GM12872 (cell line): ENCODE measurements at regions not wholly inside any gene's neighbourhood (a gene's known extent, or its start where the extent isn't known, plus 50 kb on each side); places are given as distances from the start of the nearest gene placed in this dataset.

Experiments
- TF ChIP-seq, protein P1 (sequence below): IDR thresholded peaks from 3 replicates; pipeline ENCODE4 v1.5.1; 2011; ENCODE audit warnings: low read depth, mild to moderate bottlenecking, low read length, moderate library complexity; ENCODE audit not compliant: insufficient read depth

DNA sequence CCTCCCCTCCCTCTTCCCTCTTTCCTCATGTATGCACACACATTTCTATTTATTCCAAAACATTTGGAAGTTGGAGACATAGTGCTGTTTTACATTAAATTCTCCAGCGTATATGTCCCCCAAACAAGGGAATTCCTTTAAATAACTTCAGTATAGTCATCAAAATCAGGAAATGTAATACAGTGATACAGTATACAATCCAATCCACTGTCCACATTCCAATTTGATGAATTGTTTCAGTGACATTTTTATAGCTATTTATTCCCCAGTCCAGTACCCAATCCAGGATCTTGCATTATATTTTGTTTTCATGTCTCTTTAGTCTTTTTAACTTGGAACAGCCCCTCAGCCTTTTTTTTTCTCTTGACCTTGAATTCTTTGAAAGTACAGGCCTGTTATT lies 233.0 kb downstream of the DKK2 start:
- TF ChIP-seq, protein P1, sequence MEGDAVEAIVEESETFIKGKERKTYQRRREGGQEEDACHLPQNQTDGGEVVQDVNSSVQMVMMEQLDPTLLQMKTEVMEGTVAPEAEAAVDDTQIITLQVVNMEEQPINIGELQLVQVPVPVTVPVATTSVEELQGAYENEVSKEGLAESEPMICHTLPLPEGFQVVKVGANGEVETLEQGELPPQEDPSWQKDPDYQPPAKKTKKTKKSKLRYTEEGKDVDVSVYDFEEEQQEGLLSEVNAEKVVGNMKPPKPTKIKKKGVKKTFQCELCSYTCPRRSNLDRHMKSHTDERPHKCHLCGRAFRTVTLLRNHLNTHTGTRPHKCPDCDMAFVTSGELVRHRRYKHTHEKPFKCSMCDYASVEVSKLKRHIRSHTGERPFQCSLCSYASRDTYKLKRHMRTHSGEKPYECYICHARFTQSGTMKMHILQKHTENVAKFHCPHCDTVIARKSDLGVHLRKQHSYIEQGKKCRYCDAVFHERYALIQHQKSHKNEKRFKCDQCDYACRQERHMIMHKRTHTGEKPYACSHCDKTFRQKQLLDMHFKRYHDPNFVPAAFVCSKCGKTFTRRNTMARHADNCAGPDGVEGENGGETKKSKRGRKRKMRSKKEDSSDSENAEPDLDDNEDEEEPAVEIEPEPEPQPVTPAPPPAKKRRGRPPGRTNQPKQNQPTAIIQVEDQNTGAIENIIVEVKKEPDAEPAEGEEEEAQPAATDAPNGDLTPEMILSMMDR: no peak

DNA sequence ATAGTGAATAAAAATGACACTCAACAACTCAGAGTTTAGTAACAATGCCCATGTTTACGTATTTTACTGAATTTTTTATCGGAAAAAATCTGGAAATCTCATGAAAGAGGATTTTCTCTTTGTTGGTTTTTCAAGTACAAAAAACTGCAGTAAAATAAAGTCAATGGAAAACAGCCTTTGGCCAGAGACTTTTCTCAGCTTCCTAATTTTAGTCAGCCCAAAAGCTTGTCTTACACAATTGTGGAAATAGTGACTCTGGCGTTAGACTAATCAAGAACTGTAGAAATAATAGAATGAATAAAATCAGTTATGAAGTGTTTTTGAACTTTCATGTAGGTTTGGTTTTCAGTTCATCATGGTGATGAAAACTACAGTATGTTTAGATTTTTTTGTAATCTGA lies 234.7 kb downstream of the DKK2 start:
- TF ChIP-seq, protein P1: no peak

DNA sequence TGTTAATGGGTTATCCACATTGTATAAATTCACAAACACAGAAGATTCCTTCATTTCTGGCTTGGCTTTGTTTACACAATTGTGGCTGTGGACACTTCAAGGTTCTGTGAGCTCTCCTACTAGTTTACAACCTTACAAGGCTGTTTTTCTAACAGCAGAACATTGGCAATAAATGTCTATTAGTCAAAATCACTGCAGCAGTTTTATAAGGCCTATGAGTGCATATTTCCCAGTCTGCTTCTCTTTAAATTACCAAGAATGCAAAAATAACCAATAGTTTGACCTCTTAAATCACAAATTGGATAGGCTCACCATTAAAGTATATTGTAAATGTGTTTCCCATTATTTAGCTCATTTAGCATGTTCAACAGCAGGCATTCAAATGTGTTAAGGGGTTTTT lies 239.2 kb downstream of the DKK2 start:
- TF ChIP-seq, protein P1: no peak

DNA sequence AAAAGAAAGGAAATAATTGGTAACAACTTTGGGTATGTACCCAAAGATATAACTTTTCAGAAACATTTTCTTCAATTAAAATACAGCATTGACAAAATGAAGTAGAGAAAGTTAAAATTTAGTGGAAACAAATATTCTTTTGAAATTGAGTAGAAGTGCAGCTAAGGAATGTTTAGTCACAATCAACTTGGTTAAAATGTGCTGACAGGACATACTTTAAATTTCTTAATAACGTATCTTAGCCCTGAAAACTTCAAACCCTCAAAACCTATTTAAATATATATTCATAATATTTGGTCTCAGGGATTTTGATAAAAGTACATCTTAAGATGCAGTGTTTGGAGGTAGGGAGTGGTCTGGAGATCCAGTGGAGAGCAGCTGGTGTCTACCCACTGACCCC lies 240.8 kb downstream of the DKK2 start:
- TF ChIP-seq, protein P1: no peak

DNA sequence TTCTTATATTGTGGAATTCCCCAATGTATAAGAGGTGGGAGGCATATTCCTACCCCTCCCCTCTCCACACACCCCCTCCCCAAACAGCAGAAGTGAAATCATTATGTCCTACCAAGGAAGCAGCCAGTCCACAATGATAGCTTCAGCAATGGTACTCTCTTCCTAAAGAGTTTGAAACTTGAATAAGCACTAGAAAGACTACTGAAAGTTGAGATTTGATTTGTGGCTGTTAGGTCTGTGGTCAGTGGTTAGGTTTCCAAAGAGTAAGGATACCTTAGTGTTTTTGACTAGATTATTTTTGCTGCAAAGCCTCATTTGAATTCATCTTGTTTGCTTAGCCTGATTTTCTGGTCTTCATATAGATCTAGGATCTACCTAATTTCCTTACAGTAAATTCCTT lies 242.2 kb downstream of the DKK2 start:
- TF ChIP-seq, protein P1: no peak

DNA sequence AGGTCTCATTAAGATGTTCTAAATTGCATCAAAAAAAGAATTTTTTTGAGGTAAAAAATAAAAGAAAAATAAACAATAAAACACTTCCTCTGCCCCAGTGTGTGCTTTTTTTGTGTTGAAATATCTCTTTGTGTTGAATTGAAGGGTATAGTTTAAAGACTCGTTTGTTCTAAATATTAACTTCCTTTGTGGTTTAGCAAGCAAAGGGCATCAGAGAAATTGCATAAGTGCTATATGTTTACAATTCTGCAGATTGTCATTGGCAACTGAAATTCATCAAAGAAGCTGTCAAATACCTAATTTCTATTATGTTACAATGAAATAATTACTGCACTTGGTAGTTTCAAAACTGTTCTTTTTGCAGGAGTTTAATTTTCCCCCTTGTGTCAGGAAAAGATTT lies 260.5 kb downstream of the DKK2 start:
- TF ChIP-seq, protein P1: no peak

DNA sequence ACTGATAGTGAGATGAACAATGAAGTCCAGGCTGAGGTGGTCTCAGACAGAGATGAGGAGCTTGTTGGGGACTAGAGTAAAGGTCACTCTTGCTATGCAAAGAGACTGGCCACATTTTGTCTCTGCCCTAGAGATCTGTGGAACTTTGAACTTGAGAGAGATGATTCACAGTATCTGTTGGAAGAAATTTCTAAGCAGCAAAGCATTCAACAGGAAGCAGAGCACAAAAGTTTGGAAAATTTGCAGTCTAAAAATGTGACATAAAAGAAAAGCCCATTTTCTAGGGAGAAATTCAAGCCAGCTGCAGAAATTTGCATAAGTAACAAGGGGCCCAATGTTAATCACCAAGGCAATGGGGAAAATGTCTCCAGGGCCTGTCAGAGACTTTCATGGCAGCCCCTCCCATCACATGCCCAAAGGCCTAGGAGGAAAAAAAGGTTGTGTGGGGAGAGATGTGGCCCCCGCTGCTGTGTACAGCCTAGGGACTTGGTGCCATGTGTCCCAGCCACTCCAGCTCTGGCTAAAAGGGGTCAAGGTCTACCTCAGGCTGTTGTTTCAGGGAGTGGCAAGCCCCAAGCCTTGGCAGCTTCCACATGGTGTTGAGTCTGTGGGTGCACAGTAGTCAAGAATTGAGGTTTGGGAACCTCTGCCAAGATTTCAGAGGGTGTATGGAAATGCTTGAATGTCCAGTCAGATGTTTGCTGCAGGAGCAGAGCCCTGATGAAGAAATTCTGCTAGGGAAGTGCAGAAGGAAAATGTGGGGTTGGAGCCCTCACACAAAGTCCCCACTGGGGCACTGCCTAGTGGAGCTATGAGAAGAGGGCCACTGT lies 262.8 kb downstream of the DKK2 start:
- TF ChIP-seq, protein P1: no peak
